Gastrocnemius medialis (tissue), 4 donors: ENCODE measurements at regions not wholly inside any gene's neighbourhood (a gene's known extent, or its start where the extent isn't known, plus 50 kb on each side); places are given as distances from the start of the nearest gene placed in this dataset.

Source experiments
- ATAC-seq, 2 donors: fragments of 150-250 bp; one replicate each; pipeline ENCODE4 v1.9.1; 2016
- DNase-seq, 2 donors: peaks; one replicate each; pipeline ENCODE4 v3.0.0-alpha.2; 2019
- H3K27ac ChIP-seq, 4 donors: fragments of 200-600 bp; sonication (generic); 1 replicate in 1 of 4; 2 replicates in 3 of 4; pipeline ENCODE4 v1.5.1; 2016 to 2018; ENCODE audit warnings: mild to moderate bottlenecking in 2 of 4, moderate library complexity in 1 of 4
- H3K27me3 ChIP-seq, 3 donors: fragments of 200-600 bp; sonication (generic) in 2 of 3; 1 replicate in 1 of 3; 2 replicates in 2 of 3; pipeline versions ENCODE4 v1.5.1 to v1.6.0; 2016 to 2019; ENCODE audit warnings: mild to moderate bottlenecking in 1 of 3, moderate library complexity in 1 of 3
- H3K36me3 ChIP-seq, 2 donors: fragments of 200-600 bp; sonication (generic) in 1 of 2; one replicate each; pipeline ENCODE4 v1.5.1; 2017 to 2018
- H3K4me1 ChIP-seq, 2 donors: fragments of 200-600 bp; sonication (generic) in 1 of 2; one replicate each; pipeline ENCODE4 v1.5.1; 2016 to 2017; ENCODE audit warnings: mild to moderate bottlenecking in 2 of 2
- H3K4me3 ChIP-seq, 4 donors: fragments of 200-600 bp; sonication (generic) in 3 of 4; 1 replicate in 1 of 4; 2 replicates in 3 of 4; pipeline ENCODE4 v1.5.1; 2016 to 2019; ENCODE audit warnings: mild to moderate bottlenecking in 2 of 4
- H3K9me3 ChIP-seq, 3 donors: fragments of 200-600 bp; sonication (generic) in 2 of 3; 1 replicate in 1 of 3; 2 replicates in 2 of 3; pipeline ENCODE4 v1.5.1; 2016 to 2019
- POLR2A ChIP-seq, 2 donors: fragments of 450-650 bp; IDR thresholded peaks; one replicate each; pipeline ENCODE4 v1.6.1; 2017; ENCODE audit warnings: antibody characterized with exemption in 2 of 2, mild to moderate bottlenecking in 2 of 2, moderate library complexity in 2 of 2
- in situ Hi-C, 4 donors: fragments of 200-750 bp; cut with MboI; loops; one replicate each; pipeline versions ENCODE4 v1.15.0 to v1.8.0; 2017; ENCODE audit warnings: low sequenced_read_pairs in 4 of 4
- intact Hi-C: fragments of 100-400 bp; cut with DNase I; formaldehyde crosslinking; loops from one replicate; pipeline ENCODE4 v1.15.1; 2023; ENCODE audit warnings: low total_unique reads
- TF ChIP-seq, protein P1 (sequence below), 5 experiments: fragments of 450-650 bp in 3 of 5; fragments of 200-600 bp in 2 of 5; sonication (generic) in 2 of 5; IDR thresholded peaks in 4 of 5; conservative IDR thresholded peaks in 1 of 5; 1 replicate in 4 of 5; 2 replicates in 1 of 5; pipeline ENCODE4 v1.5.1; 2016 to 2019; ENCODE audit warnings: antibody characterized with exemption in 5 of 5, mild to moderate bottlenecking in 3 of 5, moderate library complexity in 3 of 5

DNA sequence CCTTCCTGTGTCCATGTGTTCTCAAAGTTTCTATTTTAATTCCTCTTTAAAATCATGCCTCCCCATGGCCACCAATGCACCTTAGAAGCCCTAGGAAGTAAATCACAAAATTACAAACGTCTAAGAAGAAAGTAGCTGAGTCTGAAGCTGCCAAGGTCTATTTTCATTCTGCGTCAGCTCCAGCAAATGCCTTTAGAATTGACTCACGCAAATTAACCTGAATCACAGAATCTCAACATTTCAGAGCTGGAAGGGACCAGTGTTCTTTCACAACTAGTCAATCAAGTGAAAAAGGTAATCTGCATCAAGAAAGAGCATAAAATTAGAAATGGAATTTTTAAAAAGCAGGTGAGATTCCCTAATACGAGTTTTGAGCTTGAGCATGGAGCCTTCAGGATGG lies 1017.6 kb downstream of the SORCS3 start:
- Histone ChIP-seq H3K36me3 (no peaks in the 10 kb centered on the region), H3K4me1 (no peaks in the 10 kb centered on the region), H3K9me3 (no peaks in the 10 kb centered on the region), H3K27ac (no peak overlapping the region), H3K4me3 (no peak overlapping the region), H3K27me3 (no peaks in the 10 kb centered on the region)
- DNase-seq (no peak), ATAC-seq (no peak)
- intact Hi-C loops (no loop called here), in situ Hi-C loops (loop anchor here in 1 of 4 donors (25.0 kb wide), 1 partner anchor 96 kb away; no protein-coding TSS in a partner anchor)
- no peak for TF ChIP-seq POLR2A (IDR thresholded peaks at IDR 0.05)
- TF ChIP-seq, protein P1, sequence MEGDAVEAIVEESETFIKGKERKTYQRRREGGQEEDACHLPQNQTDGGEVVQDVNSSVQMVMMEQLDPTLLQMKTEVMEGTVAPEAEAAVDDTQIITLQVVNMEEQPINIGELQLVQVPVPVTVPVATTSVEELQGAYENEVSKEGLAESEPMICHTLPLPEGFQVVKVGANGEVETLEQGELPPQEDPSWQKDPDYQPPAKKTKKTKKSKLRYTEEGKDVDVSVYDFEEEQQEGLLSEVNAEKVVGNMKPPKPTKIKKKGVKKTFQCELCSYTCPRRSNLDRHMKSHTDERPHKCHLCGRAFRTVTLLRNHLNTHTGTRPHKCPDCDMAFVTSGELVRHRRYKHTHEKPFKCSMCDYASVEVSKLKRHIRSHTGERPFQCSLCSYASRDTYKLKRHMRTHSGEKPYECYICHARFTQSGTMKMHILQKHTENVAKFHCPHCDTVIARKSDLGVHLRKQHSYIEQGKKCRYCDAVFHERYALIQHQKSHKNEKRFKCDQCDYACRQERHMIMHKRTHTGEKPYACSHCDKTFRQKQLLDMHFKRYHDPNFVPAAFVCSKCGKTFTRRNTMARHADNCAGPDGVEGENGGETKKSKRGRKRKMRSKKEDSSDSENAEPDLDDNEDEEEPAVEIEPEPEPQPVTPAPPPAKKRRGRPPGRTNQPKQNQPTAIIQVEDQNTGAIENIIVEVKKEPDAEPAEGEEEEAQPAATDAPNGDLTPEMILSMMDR (IDR thresholded peaks at IDR 0.05 in 4 of 5, conservative IDR thresholded peaks at IDR 0.05 in 1 of 5) = no peak

DNA sequence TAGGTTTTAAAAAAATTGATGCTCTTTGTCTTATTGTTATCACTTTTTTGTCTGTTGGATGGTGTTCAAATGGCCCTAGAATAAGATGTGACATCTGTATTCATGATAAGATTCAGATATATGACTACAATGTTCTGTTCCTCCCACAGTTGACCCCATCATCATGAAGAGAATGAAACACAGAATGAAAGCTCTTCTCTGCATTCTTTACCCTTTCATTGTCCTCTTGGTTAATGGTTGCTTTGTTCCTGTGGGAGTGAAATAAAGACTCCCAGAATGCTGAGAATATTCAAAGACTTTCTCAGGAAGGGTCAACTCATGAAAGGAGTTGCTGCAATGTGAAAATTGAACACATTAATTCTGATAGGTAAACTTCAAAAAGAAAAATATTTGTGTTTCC lies 1015.8 kb downstream of the SORCS3 start:
- no peak for TF ChIP-seq POLR2A (IDR thresholded peaks at IDR 0.05)
- TF ChIP-seq, protein P1 (IDR thresholded peaks at IDR 0.05 in 4 of 5, conservative IDR thresholded peaks at IDR 0.05 in 1 of 5) = no peak
- no peak overlapping the region for H3K27ac ChIP-seq
- intact Hi-C loops = no loop called here
- DNase-seq = no peak
- H3K4me3 ChIP-seq = no peak overlapping the region
- H3K4me1 ChIP-seq = no peaks in the 10 kb centered on the region
- ATAC-seq = no peak
- no peaks in the 10 kb centered on the region for H3K36me3 ChIP-seq
- in situ Hi-C loops = loop anchor here in 1 of 4 donors (25.0 kb wide), 1 partner anchor 95 kb away; no protein-coding TSS in a partner anchor
- no peaks in the 10 kb centered on the region for H3K9me3 ChIP-seq
- H3K27me3 ChIP-seq = no peaks in the 10 kb centered on the region

DNA sequence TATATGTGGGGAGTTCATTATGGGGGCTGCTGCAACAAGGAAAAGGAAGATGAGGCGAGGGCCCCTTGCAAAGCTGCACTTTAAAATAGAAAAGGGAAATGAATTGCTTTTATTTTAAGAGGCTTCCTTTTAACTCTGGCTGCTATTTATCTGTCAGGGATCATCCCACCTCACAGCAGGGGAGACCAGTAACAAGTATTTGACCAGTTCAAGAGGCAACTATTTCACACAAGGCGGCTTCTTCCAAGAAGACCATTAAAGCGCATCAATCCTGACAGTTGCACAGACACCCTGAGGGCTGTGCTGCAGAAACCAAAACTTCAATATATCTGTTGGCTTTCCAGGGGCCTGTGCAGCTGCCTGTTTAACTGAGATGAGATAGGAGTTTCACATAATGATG lies 1009.2 kb downstream of the SORCS3 start:
- ATAC-seq (no peak), DNase-seq (no peak)
- in situ Hi-C loops = loop anchor here in 1 of 4 donors (25.0 kb wide), 1 partner anchor 88 kb away; no protein-coding TSS in a partner anchor
- H3K27ac ChIP-seq = no peak overlapping the region
- no peak overlapping the region for H3K4me3 ChIP-seq
- intact Hi-C loops = no loop called here
- no peaks in the 10 kb centered on the region for H3K4me1 ChIP-seq
- H3K36me3 ChIP-seq = no peaks in the 10 kb centered on the region
- no peaks in the 10 kb centered on the region for H3K27me3 ChIP-seq
- H3K9me3 ChIP-seq = no peaks in the 10 kb centered on the region
- no peak for TF ChIP-seq POLR2A (IDR thresholded peaks at IDR 0.05)
- TF ChIP-seq, protein P1 (IDR thresholded peaks at IDR 0.05 in 4 of 5, conservative IDR thresholded peaks at IDR 0.05 in 1 of 5) = no peak

DNA sequence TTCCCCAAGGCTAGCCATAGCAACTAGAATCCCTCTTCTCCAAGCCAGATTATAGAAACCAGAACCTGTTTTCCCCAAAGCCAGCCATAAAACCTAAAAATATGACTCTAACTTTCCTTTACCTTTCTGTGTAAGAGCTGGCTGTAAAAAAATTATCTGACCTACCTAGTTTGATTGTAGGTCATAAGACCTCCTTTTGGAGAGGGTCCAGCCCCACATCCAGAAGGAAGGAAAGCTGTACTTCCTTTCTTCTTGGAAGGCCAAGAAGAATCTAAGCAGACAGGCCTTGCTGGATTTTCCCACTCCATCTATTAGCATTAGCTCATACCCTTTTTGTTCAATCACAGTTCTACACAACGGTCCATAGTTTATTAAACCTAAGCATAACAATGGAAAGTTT lies 1006.3 kb downstream of the SORCS3 start:
- Histone ChIP-seq H3K27ac (no peak overlapping the region), H3K27me3 (no peaks in the 10 kb centered on the region), H3K9me3 (no peaks in the 10 kb centered on the region), H3K4me1 (no peaks in the 10 kb centered on the region), H3K4me3 (no peak overlapping the region), H3K36me3 (no peaks in the 10 kb centered on the region)
- intact Hi-C loops (no loop called here), in situ Hi-C loops (no loop called here)
- DNase-seq = no peak
- no peak for TF ChIP-seq POLR2A (IDR thresholded peaks at IDR 0.05)
- TF ChIP-seq, protein P1 (IDR thresholded peaks at IDR 0.05 in 4 of 5, conservative IDR thresholded peaks at IDR 0.05 in 1 of 5) = no peak
- no peak for ATAC-seq

DNA sequence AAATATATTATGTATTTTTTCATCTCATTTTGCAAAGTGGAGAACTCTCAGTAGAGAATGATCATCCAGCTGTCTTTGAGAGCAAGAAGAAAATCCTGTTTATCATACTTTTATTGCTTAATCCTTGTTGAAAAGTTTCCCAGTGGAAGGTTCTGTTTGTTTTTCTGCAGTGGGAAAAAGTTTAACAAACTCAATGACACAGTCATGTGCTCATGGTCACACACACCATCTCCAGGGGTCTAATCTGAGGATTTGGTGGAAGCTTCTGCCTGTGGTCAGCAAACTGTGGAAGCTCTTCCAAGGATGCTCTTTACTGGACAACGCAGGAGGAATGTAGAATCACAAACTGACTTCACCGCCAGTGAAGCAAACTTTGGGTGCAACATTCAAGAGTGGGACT lies 1003.9 kb downstream of the SORCS3 start:
- in situ Hi-C loops (no loop called here), intact Hi-C loops (no loop called here)
- H3K27ac ChIP-seq = no peak overlapping the region
- H3K4me3 ChIP-seq = no peak overlapping the region
- DNase-seq (no peak), ATAC-seq (no peak)
- H3K36me3 ChIP-seq = no peaks in the 10 kb centered on the region
- TF ChIP-seq POLR2A (IDR thresholded peaks at IDR 0.05) = no peak
- TF ChIP-seq, protein P1 (IDR thresholded peaks at IDR 0.05 in 4 of 5, conservative IDR thresholded peaks at IDR 0.05 in 1 of 5) = no peak
- H3K27me3 ChIP-seq = no peaks in the 10 kb centered on the region
- no peaks in the 10 kb centered on the region for H3K4me1 ChIP-seq
- H3K9me3 ChIP-seq = no peaks in the 10 kb centered on the region
